ENCODE measurements at regions not wholly inside any gene's neighbourhood (a gene's known extent, or its start where the extent isn't known, plus 50 kb on each side); places are given as distances from the start of the nearest gene placed in this dataset.

DNA sequence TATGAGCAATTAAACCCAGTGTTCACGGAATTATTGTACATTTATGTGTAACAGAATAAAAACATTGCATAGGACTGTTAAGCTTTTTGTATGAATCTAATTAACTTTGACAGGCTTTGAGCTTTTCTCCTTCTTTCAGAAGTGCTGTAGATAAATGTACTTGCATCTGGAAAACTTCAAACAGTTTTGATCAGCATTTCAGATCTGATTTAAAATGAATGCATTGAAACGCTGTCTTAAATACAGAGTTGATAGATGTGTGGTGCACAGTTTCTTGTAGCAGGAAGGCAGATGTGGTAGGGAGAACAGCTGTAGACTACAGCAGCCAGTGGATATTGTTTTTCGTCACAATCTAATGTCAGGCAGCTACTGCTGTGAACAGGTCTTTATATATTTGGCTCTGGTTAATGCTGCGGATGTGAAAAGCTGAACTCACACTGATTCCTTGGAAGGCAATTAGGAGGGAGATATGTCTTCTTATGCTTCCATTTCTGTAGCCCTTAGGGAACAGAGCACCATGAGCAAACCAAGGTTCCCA, 193.8 kb upstream of the GOLIM4 start:
- DNase-seq (ENCODE audit: low spot score), result no peak

DNA sequence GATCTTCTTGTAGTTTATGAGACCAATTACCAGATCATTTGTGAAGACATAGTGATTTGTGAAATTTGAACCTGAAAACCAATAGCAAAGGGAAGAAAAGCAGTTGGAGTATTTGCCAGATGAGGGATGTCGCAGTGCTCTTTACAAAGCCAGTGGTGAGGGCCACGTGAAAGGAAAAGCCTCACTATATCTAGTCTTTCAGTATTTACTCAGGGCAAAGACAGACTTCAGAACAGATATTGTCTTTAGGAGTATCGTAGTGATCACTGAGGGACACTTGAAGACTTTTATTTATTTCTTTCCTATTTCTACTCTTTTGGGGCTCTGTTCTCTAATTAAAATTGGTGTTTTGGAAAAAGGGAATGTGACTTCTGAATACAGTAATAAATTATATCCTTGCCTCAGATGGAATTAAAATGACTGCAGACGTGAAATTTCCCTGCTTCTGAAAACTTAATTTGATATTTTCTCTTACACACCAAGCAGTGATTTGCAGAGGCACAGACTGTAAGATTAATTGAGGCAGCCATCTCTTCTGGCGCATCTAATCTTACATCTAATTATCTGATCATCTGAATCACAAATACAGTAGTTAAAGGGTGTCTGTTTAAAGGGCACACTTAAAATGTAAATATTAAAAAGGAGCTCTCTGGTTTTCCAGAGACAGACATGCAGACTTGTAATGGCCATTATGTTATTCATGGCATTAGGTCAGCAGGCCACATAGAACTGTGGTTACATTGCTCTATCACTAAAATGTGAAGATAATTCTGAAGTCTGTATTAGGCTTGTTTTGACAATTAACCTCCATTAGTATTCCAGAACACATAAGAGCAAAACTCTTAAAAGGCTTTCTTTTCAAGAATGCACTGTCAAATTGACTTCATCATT, 193.0 kb upstream of the GOLIM4 start:
- DNase-seq (ENCODE audit: low spot score), result no peak

DNA sequence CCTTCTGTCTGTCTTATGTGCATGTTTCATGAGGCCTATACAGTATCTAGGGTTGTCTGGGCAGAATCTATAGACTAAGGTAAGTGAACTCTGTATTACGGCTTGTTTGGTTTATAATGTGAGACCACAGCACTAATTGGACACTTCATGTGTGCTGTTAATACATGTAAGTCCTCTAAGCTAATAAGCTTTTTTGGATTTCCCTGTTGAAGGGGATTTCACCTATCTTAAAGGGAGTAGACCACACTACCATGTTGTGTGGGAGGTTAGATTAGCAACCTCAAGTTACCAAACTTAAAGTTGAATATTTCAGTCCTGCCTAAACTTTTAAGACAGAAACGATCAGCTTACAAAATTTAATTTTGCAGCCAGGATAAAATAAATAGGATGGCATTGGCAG, 189.8 kb upstream of the GOLIM4 start:
- DNase-seq (ENCODE audit: low spot score), result no peak

DNA sequence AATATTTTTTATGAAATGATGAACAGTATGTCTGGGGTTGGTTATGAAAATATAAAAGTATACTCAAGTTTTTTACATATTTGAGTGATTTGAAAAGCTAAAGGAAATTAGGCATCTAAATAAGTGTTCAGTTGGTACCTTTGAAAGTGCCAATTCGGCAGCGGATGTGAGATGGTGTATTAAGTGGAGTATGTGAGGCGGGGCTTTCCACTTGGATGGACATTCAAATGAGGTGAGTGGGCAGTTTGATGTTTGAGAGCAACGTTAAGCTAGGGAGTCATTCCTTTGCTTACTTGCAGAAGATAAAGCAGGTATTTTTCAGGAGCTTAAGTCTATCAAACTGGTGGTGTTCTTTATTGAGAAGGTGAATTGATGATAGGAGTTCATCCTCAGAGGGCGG, 189.0 kb upstream of the GOLIM4 start:
- DNase-seq (ENCODE audit: low spot score), result no peak

DNA sequence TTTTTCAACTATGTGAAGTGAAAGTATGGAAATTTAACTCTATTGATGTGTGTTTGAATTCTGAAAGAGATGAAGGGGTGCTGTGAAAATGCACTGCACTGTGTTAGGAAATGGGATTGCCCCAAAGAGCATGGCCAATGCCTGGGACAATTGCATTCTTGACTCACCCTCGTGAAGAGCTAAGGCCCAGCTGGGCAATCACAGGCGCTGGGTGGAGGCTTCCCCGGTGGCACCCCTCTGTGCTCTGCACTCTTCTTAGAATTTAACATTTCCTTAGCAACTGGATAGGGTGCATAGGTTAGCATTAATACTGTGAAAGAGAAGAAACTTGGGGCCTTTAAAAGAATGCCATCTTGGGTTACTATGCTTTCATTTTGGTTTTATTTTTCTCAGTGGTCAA, 179.9 kb upstream of the GOLIM4 start:
- no peak for DNase-seq (ENCODE audit: low spot score)

DNA sequence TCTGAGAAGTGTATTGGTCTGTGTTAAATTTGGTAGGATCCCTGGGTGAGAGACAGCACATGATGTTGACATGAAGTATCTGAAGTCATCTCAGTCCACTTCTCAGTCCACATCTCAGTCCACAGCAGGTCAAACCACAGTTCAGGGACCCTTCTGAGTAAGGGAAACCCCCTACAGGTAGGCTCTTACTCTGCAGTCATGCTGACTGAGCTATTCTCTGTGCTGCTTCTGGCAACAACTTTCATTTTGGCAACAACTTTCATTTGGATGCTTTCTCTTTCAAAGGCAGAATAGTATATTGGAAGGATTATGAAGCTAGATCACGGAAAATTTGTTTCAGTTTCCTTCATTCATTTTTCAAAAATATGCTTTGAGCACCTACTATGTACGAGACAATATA, 178.2 kb upstream of the GOLIM4 start:
- DNase-seq (ENCODE audit: low spot score), result no peak

DNA sequence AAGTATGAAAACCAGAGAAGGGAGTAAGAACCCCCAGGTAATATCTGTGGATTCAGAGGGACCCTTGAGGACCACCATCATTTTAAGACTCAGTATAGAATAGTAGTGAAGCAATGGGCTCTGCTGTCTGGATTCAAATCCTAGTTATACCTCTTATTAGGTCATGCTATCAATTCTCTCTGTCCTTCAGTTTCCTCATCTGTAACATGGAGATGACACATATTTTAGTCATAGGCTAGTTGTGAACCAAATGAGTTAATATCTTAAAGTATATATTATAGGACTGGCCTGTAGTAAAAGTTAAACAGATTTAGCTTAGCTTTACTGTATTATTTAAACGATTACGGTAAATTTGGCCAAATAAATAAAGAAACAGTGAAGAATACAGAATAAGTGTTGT, 177.3 kb upstream of the GOLIM4 start:
- no peak for DNase-seq (ENCODE audit: low spot score)

DNA sequence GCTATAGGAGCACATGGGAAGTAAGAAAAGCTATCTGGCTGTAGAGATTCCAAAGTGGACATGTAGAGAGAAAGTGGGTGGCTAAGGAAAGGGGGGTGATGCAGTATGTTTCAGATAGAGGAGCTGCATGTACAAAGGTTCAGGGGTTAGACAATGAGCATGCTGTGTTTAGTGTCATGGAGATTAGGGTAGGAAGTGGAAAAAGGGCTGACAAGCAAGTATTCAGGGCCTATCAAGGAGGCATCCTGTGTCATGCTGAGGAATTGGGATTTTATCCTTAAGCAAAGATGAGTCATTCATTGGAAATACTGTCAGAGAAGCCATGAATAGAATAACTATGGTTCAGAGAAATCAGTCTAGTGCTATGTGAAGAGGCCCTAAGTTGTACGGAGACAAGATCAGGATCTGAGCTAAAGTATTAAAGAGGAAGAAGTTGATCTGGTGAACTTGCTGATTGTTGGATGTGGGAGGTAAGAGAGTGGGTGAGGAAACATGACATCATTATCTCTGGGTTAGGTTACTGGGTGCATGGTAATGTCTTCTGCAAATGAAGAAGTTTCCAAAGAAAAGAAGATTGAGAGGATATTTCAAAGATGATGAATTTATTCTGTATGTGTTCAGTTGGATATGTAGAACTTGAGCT, 176.7 kb upstream of the GOLIM4 start:
- DNase-seq (ENCODE audit: low spot score), result peak; percentile 54

DNA sequence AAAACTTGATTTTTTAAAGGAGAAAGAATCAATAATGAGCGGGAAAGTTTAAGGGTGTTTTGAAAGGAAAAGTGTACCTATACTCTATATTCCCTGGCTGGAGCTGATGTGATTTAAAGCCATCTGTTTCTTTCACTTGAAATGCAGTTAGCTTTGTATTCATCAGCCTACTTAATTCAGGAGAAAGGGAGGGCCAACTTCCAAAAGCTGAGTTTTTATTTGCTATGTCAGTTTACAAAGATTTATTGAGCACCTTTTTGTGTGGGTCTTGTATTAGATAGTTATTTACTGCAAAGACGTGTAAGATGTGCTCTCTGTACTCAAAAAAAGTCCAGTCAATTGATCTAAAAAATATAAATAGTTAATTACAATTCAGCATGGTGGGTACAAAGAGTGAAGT, 176.2 kb upstream of the GOLIM4 start:
- no peak for DNase-seq (ENCODE audit: low spot score)

DNA sequence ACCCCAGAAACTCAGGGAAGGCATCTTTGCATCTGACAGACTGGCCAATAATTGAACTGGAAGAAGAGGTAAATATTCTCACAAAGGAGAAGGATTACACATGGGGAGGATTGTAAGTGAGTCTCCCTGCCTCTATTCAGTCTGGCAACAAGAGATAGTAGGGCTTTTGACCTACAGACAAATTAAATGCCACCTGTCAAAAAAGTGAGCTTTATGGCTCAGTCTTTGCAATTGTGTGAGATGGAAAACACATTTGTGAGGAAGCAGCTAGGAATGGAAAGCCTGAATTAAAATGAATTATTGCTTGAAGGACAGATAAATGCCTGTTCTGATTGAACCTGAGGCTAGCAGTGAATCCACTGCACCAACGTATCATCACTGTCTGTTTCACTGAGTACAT, 173.3 kb upstream of the GOLIM4 start:
- DNase-seq (ENCODE audit: low spot score), result no peak

DNA sequence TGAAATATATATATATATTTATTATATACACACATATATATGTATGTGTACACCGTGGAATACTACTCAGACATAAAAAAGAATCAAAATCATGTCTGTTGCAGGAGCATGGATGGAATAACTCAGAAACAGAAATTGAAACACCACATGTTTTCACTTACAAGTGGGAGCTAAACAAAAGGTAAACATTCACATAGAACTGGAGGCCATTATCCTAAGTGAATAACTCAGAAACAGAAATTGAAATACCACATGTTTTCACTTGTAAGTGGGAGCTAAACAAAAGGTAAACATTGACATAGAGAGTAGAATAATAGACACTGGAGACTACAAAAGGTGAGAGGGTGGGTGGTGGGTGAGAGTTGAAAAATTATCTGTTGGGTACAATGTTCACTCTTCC, 171.5 kb upstream of the GOLIM4 start:
- DNase-seq (ENCODE audit: low spot score), result no peak

DNA sequence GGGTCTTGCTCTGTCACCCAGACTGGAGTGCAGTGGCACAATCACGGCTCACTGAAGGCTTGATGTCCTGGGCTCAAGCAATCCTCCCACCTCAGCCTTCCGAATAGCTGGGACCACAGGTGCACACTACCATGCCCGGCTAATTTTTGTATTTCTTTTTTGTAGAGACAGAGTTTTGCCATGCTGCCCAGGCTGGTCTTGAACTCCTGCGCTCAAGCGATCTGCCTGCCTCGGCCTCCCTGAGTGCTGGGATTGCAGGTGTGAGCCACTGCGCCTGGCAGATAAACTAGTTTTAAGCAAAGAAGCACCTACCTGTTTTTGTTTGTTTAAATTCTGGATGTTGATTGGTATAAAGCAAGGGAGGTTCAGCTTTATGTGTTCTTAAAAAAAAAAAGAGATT, 170.6 kb upstream of the GOLIM4 start:
- DNase-seq (ENCODE audit: low spot score), result no peak

DNA sequence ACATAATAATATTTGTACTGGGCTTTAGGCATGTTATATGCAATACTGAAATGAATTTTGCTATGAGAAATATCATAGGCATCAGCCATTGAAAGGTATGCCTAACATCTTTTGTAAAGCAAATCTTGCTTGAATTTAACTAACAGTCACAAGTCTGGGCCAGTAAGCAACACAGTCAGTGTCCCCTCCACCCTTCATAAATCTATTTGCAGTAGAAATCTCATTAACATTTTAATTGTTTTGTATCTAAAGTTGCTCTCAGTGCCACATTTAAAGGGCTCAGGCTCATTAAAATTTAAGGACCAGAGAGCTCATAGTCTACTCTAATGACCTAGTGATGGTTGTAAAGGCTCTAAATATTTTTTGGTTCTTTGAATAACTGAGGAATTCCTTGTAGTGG, 167.2 kb upstream of the GOLIM4 start:
- no peak for DNase-seq (ENCODE audit: low spot score)

DNA sequence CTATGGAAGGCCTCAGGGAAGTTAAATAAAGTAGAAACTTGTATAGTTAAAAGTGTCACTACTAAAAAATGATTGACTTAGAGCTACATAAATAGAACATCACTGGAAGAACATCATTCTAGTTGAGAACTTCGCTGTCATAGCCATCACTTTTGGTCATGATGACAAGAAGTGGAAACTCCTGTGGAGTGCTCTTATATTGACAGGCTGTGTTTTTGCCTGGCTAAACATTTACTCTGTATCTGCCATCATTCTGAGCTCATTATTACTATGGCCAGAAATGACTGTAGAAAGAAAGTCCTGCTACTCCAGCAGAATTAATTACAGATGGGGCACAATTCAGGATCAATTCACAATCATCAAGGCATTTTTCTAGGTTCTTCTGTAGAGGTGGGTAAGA, 165.1 kb upstream of the GOLIM4 start:
- no peak for DNase-seq (ENCODE audit: low spot score)

DNA sequence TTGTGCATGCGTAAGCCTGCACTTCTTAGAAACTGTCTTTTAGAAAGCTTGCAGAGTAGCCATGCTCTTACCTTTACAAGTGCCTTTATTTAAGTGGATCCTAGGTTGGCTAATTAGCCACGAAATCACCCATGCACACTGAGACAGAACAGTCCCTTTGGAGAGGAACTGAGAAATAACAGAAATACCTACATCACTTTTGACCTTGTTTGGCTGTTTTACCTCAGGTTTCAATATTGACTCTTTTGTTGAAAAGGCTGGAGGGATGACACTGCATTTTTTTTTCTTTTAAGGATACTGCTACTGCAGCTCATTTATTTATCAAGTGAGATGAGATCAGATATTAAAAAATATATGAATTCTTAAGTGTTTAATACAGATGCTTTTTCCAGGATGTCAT, 155.6 kb upstream of the GOLIM4 start:
- no peak for DNase-seq (ENCODE audit: low spot score)

DNA sequence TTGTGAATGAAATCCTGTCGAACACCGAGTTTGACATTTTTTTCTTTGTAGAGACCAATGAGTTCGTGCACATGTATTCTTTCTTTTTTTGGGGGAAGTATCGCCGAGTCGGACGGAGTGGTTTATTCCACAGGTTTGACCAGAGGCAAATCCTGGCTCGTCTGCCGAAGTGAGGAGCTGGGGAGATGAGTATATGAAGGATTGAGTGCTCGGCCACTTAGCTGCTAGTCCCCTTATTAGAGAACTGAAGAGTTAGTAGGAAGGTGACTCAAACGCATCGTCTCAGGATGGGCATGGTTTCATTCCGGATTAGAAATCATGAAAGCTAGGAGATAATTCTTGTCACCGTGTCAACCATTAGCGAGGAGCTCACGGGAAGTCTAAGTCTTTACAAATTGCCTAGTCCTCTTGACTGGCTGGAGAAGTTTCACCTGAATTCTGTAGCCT, 154.7 kb upstream of the GOLIM4 start:
- peak; percentile 9 for DNase-seq (ENCODE audit: low spot score)

DNA sequence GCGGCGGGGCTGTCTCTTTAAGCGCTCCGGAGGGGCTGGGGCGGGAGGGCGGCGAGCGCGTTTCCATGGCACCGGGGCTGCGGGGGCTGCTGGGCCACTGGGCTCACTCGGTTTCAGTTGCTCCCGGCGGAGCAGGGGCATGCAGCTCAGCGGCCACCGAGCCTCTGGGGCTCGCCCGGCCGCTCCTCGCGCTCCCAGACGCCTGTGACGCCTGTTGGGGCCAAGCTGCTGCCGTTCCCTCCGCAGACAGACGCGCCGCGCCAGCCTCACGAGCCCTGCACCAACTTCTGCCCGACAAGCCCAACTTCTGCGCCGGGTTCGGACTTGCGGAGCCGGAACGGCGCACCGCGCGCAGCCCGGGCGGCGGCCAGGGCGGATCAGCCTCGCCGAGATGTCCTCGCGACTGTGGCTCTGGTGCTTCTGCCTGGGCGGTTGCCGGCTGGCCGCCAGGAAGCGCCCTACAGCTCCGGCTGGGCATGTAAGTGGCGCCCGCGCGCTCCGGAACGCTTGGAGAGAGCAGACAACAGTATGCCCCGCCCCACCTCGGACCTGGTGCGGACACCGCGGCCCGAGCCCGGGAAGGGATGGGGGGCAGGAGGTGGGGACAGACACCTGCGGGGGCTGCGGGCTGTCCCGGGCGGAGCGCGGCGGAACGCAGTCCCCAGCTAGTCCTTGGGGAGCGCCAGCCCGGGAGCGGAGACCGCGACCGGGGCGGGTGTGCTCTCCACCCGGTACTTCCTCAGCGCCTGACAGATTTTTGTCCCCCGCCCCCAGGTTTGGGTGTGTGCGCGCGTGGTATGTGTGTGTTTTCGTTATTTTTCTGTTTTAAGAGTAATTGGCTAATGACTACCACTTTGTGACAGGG, 154.1 kb upstream of the GOLIM4 start:
- peak; percentile 85 for DNase-seq (ENCODE audit: low spot score)

DNA sequence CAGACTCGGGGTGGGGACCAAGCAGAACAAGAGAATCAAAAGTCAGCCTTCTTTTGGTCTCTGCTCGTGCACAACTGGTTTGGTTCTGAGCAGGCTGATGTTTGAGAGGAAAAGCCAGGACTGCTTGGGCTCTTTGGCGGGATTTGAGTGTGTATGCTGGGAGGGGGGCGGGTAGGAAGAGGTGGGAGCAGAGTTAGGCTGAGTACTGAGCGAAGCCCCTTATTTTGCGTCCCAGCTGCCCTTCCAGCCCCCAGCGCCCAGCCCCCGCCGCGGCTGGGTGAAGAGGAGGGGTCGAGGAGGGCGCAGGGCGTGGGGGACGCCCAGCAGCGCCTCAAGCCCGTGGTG, 153.5 kb upstream of the GOLIM4 start:
- DNase-seq (ENCODE audit: low spot score), result no peak

DNA sequence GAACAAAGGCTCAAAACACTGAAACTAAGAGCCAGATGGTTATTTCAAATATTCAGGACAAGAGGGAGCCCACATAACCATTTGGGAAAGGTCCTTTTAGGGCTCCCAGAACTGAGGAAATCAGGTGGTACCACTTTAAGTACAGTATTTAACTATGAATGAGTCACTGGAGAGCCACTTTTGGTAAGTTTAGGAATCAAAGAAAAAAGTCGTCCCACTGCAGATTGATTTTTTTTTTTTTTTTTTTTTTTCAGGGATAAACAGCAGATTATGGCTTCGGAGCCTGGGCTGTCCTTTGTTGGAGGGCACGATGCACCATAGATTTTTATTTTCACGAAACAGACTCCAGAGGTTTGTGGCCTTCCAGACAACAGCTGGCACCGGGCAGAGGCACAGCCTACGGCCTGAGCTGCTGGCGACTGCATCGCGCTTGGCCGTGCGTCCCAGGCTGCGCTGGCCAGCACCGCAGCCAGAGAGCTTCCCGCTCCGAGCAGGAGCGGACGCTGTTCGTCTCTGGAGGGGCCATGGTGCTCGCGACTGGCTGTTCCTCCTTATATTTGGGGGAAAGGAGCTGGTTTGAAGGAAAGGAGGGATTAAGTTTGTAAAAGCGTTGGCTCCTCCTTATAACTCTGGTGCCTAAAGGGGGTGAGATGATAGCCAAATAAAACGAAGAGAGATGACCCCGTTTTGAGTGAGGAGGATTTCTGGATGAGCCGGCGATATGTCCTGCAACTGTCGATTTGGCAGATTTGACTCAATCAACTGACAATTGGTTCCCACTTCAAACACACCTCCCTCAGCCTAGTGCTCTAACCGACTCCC, 152.9 kb upstream of the GOLIM4 start:
- peak; percentile 62 for DNase-seq (ENCODE audit: low spot score)

DNA sequence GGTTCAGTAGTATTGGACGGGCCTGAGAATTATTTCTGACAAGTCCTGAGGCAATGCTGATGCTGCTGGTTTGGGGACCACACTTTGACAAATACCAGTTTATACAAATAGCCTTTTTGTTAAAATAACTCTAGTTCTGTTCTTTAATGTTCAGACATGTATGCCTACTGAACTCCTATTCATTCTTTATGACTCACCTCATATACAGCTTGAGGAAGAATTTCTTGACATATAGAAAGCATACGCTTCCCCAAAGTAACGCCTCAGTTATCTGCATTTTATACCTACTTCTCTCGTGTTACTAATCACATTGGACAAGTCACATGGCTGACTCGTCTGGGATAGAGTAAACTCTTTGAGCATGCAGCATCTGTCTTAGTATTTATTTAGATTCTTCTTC, 145.4 kb upstream of the GOLIM4 start:
- no peak for DNase-seq (ENCODE audit: low spot score)

DNA sequence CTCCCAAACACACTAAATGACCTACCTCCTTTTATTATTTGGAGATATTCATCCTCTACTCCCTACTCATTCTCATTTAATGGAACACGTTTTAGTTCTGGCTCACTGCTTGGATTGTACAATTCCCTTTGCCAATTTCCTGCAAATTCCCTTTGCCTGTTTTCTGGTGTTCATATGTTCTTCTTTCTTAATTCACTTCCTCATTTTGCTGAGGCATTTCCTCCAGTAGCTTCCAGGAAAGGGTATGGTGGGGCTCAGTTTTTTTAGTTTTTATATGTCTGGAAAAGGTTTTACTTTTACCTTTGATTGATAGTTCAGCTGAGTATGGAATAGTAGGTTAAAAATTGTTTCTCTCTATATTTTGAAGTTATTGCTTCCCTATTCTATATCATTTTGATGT, 143.6 kb upstream of the GOLIM4 start:
- no peak for DNase-seq (ENCODE audit: low spot score)

DNA sequence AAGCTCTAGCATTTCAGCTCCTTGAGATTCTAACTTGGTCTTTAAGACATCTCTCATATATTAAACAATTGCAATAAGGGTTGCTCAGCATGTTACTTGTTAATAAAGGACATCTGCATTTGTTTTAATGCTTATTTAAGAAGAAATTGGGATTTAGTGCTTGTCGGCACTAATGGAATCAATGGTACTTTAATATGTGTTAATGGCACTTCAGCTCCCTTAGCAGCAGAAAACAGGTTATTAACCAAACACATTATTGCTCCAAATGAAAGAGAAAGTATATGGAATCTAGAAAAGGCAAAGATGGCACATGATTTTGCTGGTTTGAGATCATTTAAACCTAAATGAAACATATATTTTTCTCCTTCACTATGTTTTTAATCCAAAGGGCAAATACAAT, 137.3 kb upstream of the GOLIM4 start:
- DNase-seq (ENCODE audit: low spot score), result no peak
